ENCODE measurements at regions not wholly inside any gene's neighbourhood (a gene's known extent, or its start where the extent isn't known, plus 50 kb on each side); places are given as distances from the start of the nearest gene placed in this dataset.

DNA sequence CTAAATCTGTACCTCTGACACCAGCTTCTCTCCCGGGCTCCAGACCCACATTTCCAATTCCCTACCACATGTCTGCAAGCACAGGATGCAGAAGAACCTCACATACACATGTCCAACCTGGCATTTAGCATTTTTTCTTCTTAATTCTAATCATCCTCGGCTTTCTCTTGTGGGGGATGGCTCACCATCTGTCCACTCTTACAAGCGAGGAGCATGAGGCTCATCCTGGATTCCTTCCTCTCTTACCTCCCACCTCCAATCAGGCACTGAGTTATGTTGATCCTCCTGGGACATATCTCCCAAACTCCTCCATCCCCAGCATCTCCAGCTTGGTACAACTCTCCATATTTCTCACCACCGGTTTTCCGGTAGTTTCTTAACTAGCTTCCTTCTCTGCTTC is 149.8 kb upstream of the LARGE1 start:
- TF ChIP-seq CTCF (IDR thresholded peaks at IDR 0.05; ENCODE audit: low read depth, low read length, missing input control) = no peak
- TF ChIP-seq REST (IDR thresholded peaks at IDR 0.05) = no peak
- TF ChIP-seq, protein P1, sequence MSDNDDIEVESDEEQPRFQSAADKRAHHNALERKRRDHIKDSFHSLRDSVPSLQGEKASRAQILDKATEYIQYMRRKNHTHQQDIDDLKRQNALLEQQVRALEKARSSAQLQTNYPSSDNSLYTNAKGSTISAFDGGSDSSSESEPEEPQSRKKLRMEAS (IDR thresholded peaks at IDR 0.05) = no peak
- no peak for TF ChIP-seq HNF4A (conservative IDR thresholded peaks at IDR 0.05)
- no peak for TF ChIP-seq HNF4G (IDR thresholded peaks at IDR 0.05)
- TF ChIP-seq, protein P2, sequence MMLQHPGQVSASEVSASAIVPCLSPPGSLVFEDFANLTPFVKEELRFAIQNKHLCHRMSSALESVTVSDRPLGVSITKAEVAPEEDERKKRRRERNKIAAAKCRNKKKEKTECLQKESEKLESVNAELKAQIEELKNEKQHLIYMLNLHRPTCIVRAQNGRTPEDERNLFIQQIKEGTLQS (IDR thresholded peaks at IDR 0.05) = no peak
- TF ChIP-seq FOXA1 (IDR thresholded peaks at IDR 0.05) = no peak
- no peak for TF ChIP-seq TAF1 (conservative IDR thresholded peaks at IDR 0.05)
- no peak for TF ChIP-seq RXRA (IDR thresholded peaks at IDR 0.05)
- TF ChIP-seq YY1 (IDR thresholded peaks at IDR 0.05) = no peak
- no peak for TF ChIP-seq SP1 (IDR thresholded peaks at IDR 0.05)
- TF ChIP-seq, protein P3, sequence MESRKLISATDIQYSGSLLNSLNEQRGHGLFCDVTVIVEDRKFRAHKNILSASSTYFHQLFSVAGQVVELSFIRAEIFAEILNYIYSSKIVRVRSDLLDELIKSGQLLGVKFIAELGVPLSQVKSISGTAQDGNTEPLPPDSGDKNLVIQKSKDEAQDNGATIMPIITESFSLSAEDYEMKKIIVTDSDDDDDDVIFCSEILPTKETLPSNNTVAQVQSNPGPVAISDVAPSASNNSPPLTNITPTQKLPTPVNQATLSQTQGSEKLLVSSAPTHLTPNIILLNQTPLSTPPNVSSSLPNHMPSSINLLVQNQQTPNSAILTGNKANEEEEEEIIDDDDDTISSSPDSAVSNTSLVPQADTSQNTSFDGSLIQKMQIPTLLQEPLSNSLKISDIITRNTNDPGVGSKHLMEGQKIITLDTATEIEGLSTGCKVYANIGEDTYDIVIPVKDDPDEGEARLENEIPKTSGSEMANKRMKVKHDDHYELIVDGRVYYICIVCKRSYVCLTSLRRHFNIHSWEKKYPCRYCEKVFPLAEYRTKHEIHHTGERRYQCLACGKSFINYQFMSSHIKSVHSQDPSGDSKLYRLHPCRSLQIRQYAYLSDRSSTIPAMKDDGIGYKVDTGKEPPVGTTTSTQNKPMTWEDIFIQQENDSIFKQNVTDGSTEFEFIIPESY (IDR thresholded peaks at IDR 0.05) = no peak
- no peaks in the 10 kb centered on the region for H3K27me3 ChIP-seq (ENCODE audit: control insufficient read depth in 4 of 4, insufficient read depth in 4 of 4, low read length in 3 of 4)
- no peak for DNase-seq (ENCODE audit: low spot score)
- WGBS = 84% methylated on average over 5 of the region's 5 CpGs
- no peaks in the 10 kb centered on the region for H3K4me1 ChIP-seq (ENCODE audit: control insufficient read depth in 4 of 4, insufficient read depth in 4 of 4, low read length in 3 of 4)
- H3K27ac ChIP-seq (ENCODE audit: low read depth in 1 of 2, low read length in 2 of 2) = no peak overlapping the region
- no peaks in the 10 kb centered on the region for H3K9me3 ChIP-seq (ENCODE audit: control insufficient read depth in 4 of 4, low read length in 3 of 4)
- no peak overlapping the region for H3K4me3 ChIP-seq (ENCODE audit: low read depth in 1 of 3, low read length in 3 of 3)
- no peak overlapping the region for H3K9ac ChIP-seq (ENCODE audit: low read depth in 1 of 2, low read length in 2 of 2)
- no peaks in the 10 kb centered on the region for H3K36me3 ChIP-seq (ENCODE audit: control insufficient read depth in 4 of 4, insufficient read depth in 3 of 4, low read depth in 1 of 4, low read length in 3 of 4)

GRCh38 chr22:34070531-34070930 is 150.3 kb upstream of the LARGE1 start:
- Histone ChIP-seq H3K36me3 (ENCODE audit: control insufficient read depth in 4 of 4, insufficient read depth in 3 of 4, low read depth in 1 of 4, low read length in 3 of 4) (no peaks in the 10 kb centered on the region), H3K9me3 (ENCODE audit: control insufficient read depth in 4 of 4, low read length in 3 of 4) (no peaks in the 10 kb centered on the region), H3K4me3 (ENCODE audit: low read depth in 1 of 3, low read length in 3 of 3) (no peak overlapping the region), H3K27me3 (ENCODE audit: control insufficient read depth in 4 of 4, insufficient read depth in 4 of 4, low read length in 3 of 4) (no peaks in the 10 kb centered on the region), H3K9ac (ENCODE audit: low read depth in 1 of 2, low read length in 2 of 2) (no peak overlapping the region), H3K27ac (ENCODE audit: low read depth in 1 of 2, low read length in 2 of 2) (no peak overlapping the region), H3K4me1 (ENCODE audit: control insufficient read depth in 4 of 4, insufficient read depth in 4 of 4, low read length in 3 of 4) (no peaks in the 10 kb centered on the region)
- TF ChIP-seq GABPA (IDR thresholded peaks at IDR 0.05 in 1 of 2, conservative IDR thresholded peaks at IDR 0.05 in 1 of 2) = no peak
- TF ChIP-seq, protein P2 (IDR thresholded peaks at IDR 0.05) = no peak
- TF ChIP-seq NR2F2 (IDR thresholded peaks at IDR 0.05) = no peak
- DNase-seq (ENCODE audit: low spot score) = no peak
- WGBS = 66% methylated on average over 3 of the region's 3 CpGs
